ENCODE measurements at regions not wholly inside any gene's neighbourhood (a gene's known extent, or its start where the extent isn't known, plus 50 kb on each side); places are given as distances from the start of the nearest gene placed in this dataset.
"Not testable (repeated sequence)": the region's sequence is repeated elsewhere in the genome, so short reads cannot be mapped to it uniquely, and the experiment has no call there.

GRCh38 chr3:186439725-186440124, 77.7 kb upstream of the DGKG start:
- intact Hi-C loops (cut with DNase I; ENCODE audit: low total_unique reads): no loop called here
- WGBS, 2 donors (ENCODE audit: low coverage in 1 of 2): 82 to 84% methylated on average over 6 of the region's 6 CpGs

GRCh38 chr3:186435332-186435731, 73.3 kb upstream of the DGKG start:
- in situ Hi-C loops (cut with MboI; ENCODE audit: low pct_ligation_motif_present in 1 of 4, low pct_unique_long_range_greater_than_20kb in 1 of 4, low sequenced_read_pairs in 3 of 4); H3K4me1 ChIP-seq; DNase-seq; H3K4me3 ChIP-seq; H3K9me3 ChIP-seq; H3K36me3 ChIP-seq; H3K27ac ChIP-seq; intact Hi-C loops (cut with DNase I; ENCODE audit: low total_unique reads); H3K27me3 ChIP-seq: not testable (repeated sequence)
- WGBS, 2 donors (ENCODE audit: low coverage in 1 of 2): 97% methylated on average over 30 of the region's 30 CpGs; no CpG with 5 or more reads in 1 of the 2 donors

More at GRCh38 chr3:186439725-186440124, 77.7 kb upstream of the DGKG start:
- Histone ChIP-seq H3K4me1 (no peaks in the 10 kb centered on the region), H3K36me3 (no peaks in the 10 kb centered on the region), H3K27ac (no peak overlapping the region), H3K9me3 (no peaks in the 10 kb centered on the region), H3K27me3 (no peaks in the 10 kb centered on the region), H3K4me3 (no peak overlapping the region)
- TF ChIP-seq EP300 (IDR thresholded peaks at IDR 0.05; ENCODE audit: low read depth): no peak
- TF ChIP-seq POLR2AphosphoS5 (IDR thresholded peaks at IDR 0.05): no peak
- no peak for TF ChIP-seq POLR2A (IDR thresholded peaks at IDR 0.05)
- TF ChIP-seq CTCF (IDR thresholded peaks at IDR 0.05): no peak
- in situ Hi-C loops (cut with MboI; ENCODE audit: low pct_ligation_motif_present in 1 of 4, low pct_unique_long_range_greater_than_20kb in 1 of 4, low sequenced_read_pairs in 3 of 4): no loop called here
- DNase-seq: no peak

- intact Hi-C loops (cut with DNase I; ENCODE audit: low total_unique reads): no loop called here
These were observed 71.1 kb upstream of the DGKG start for GRCh38 chr3:186432944-186433732.

GRCh38 chr3:186432189-186432588, 70.2 kb upstream of the DGKG start:
- 60 to 65% methylated on average over 4 of the region's 4 CpGs for WGBS, 2 donors (ENCODE audit: low coverage in 1 of 2)
- Histone ChIP-seq H3K36me3 (no peaks in the 10 kb centered on the region), H3K4me3 (no peak overlapping the region), H3K9me3 (no peaks in the 10 kb centered on the region), H3K27me3 (no peaks in the 10 kb centered on the region), H3K27ac (no peak overlapping the region), H3K4me1 (peaks cover 0 to 6% (median 2%) of the 10 kb centered on the region in 4 donors)
- in situ Hi-C loops (cut with MboI; ENCODE audit: low pct_ligation_motif_present in 1 of 4, low pct_unique_long_range_greater_than_20kb in 1 of 4, low sequenced_read_pairs in 3 of 4) (no loop called here), intact Hi-C loops (cut with DNase I; ENCODE audit: low total_unique reads) (no loop called here)
- no peak for TF ChIP-seq EP300 (IDR thresholded peaks at IDR 0.05; ENCODE audit: low read depth)
- TF ChIP-seq POLR2AphosphoS5 (IDR thresholded peaks at IDR 0.05): no peak
- no peak for TF ChIP-seq POLR2A (IDR thresholded peaks at IDR 0.05)
- TF ChIP-seq CTCF (IDR thresholded peaks at IDR 0.05): no peak
- DNase-seq: no peak

More at GRCh38 chr3:186432944-186433732, 71.1 kb upstream of the DGKG start:
- H3K27me3 ChIP-seq: no peaks in the 10 kb centered on the region
- H3K4me1 ChIP-seq: no peaks in the 10 kb centered on the region
- DNase-seq: no peak
- no peaks in the 10 kb centered on the region for H3K36me3 ChIP-seq
- whole genome bisulfite sequencing, 2 donors (ENCODE audit: low coverage in 1 of 2): 83 to 85% methylated on average over 4 to 6 of the region's 6 CpGs
- in situ Hi-C loops (cut with MboI; ENCODE audit: low pct_ligation_motif_present in 1 of 4, low pct_unique_long_range_greater_than_20kb in 1 of 4, low sequenced_read_pairs in 3 of 4): no loop called here
- H3K27ac ChIP-seq: no peak overlapping the region
- H3K4me3 ChIP-seq: no peak overlapping the region
- TF ChIP-seq EP300 (IDR thresholded peaks at IDR 0.05; ENCODE audit: low read depth) (no peak), POLR2AphosphoS5 (IDR thresholded peaks at IDR 0.05) (no peak), CTCF (IDR thresholded peaks at IDR 0.05) (no peak), POLR2A (IDR thresholded peaks at IDR 0.05) (no peak)
- H3K9me3 ChIP-seq: no peaks in the 10 kb centered on the region
